Activated naive CD8-positive, alpha-beta T cell (primary cell): ENCODE measurements at regions not wholly inside any gene's neighbourhood (a gene's known extent, or its start where the extent isn't known, plus 50 kb on each side); places are given as distances from the start of the nearest gene placed in this dataset.

ENCODE experiments used
- H3K27ac Mint-ChIP-seq: one replicate; pipeline ENCODE4 v1.8.0; 2021; ENCODE audit warnings: mixed read lengths
- H3K27me3 Mint-ChIP-seq: one replicate; pipeline ENCODE4 v1.8.0; 2021; ENCODE audit warnings: mixed read lengths
- H3K36me3 Mint-ChIP-seq: one replicate; pipeline ENCODE4 v1.8.0; 2021; ENCODE audit warnings: mixed read lengths
- H3K4me1 Mint-ChIP-seq: one replicate; pipeline ENCODE4 v1.8.0; 2021; ENCODE audit warnings: low read depth, mixed read lengths
- H3K4me3 Mint-ChIP-seq: one replicate; pipeline ENCODE4 v1.8.0; 2021; ENCODE audit warnings: mild to moderate bottlenecking, mixed read lengths
- H3K9me3 Mint-ChIP-seq: one replicate; pipeline ENCODE4 v1.8.0; 2021; ENCODE audit warnings: low read depth, mixed read lengths

- no peak overlapping the region for H3K27ac Mint-ChIP-seq
- H3K27me3 Mint-ChIP-seq = peaks cover 5% of the 10 kb centered on the region
- H3K4me3 Mint-ChIP-seq = no peak overlapping the region
- no peaks in the 10 kb centered on the region for H3K4me1 Mint-ChIP-seq
- peaks cover 5% of the 10 kb centered on the region for H3K36me3 Mint-ChIP-seq
- peaks cover 11% of the 10 kb centered on the region for H3K9me3 Mint-ChIP-seq
Measured at GRCh38 chr10:10891124-10892082, 126.3 kb upstream of the CELF2 start.

DNA sequence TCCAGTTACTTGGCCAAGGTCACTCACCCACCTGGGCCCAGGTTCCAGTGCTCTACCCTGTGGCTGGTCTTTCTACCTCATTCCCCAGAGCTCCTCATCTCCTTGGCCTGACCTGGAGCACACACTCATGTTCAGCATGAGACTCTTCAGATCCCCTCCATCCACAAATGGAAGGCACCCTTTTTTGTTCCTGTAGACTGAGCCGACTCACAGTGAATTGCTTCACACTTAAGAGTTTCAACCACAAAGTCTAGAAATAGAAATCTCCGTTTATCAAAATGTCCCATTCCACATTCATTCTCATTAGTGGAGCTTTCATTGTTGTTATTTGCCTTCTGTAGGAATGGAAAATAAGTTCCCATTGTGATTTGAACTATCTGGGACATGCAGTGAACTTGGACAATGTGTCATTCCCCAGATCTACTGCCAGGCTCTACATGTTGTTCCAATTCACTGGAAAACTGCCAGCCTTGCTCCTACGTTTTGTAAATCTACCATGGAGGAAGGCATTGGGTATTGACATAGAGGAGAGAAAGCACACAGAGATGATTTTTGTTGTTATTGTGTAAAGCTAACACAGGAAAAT is 125.3 kb upstream of the CELF2 start:
- Mint-ChIP-seq H3K36me3 (peaks cover 5% of the 10 kb centered on the region), H3K4me3 (no peak overlapping the region), H3K4me1 (no peaks in the 10 kb centered on the region), H3K27me3 (peaks cover 5% of the 10 kb centered on the region), H3K27ac (no peak overlapping the region), H3K9me3 (peaks cover 11% of the 10 kb centered on the region)

GRCh38 chr10:10897400-10897799 is 120.3 kb upstream of the CELF2 start:
- Mint-ChIP-seq H3K4me1 (no peaks in the 10 kb centered on the region), H3K9me3 (peaks cover 11% of the 10 kb centered on the region), H3K4me3 (no peak overlapping the region), H3K36me3 (peaks cover 5% of the 10 kb centered on the region), H3K27me3 (peaks cover 1% of the 10 kb centered on the region), H3K27ac (no peak overlapping the region)

- peaks cover 1% of the 10 kb centered on the region for H3K27me3 Mint-ChIP-seq
- no peaks in the 10 kb centered on the region for H3K4me1 Mint-ChIP-seq
- H3K36me3 Mint-ChIP-seq = no peaks in the 10 kb centered on the region
- H3K9me3 Mint-ChIP-seq = no peaks in the 10 kb centered on the region
- no peak overlapping the region for H3K4me3 Mint-ChIP-seq
- no peak overlapping the region for H3K27ac Mint-ChIP-seq
Measured at GRCh38 chr10:10901906-10902305, 115.8 kb upstream of the CELF2 start.

GRCh38 chr10:10902951-10903350 is 114.7 kb upstream of the CELF2 start:
- H3K36me3 Mint-ChIP-seq = no peaks in the 10 kb centered on the region
- H3K27me3 Mint-ChIP-seq = peaks cover 1% of the 10 kb centered on the region
- H3K4me3 Mint-ChIP-seq = no peak overlapping the region
- H3K4me1 Mint-ChIP-seq = no peaks in the 10 kb centered on the region
- H3K9me3 Mint-ChIP-seq = no peaks in the 10 kb centered on the region
- no peak overlapping the region for H3K27ac Mint-ChIP-seq

- Mint-ChIP-seq H3K9me3 (no peaks in the 10 kb centered on the region), H3K36me3 (no peaks in the 10 kb centered on the region), H3K27me3 (peaks cover 1% of the 10 kb centered on the region), H3K27ac (no peak overlapping the region), H3K4me1 (no peaks in the 10 kb centered on the region), H3K4me3 (no peak overlapping the region)
Measured at GRCh38 chr10:10903620-10904019, 114.1 kb upstream of the CELF2 start.

GRCh38 chr10:10910634-10911033 is 107.0 kb upstream of the CELF2 start:
- no peak overlapping the region for H3K27ac Mint-ChIP-seq
- no peaks in the 10 kb centered on the region for H3K36me3 Mint-ChIP-seq
- H3K4me1 Mint-ChIP-seq = peaks cover 2% of the 10 kb centered on the region
- H3K9me3 Mint-ChIP-seq = no peaks in the 10 kb centered on the region
- H3K4me3 Mint-ChIP-seq = no peak overlapping the region
- peaks cover 11% of the 10 kb centered on the region for H3K27me3 Mint-ChIP-seq

GRCh38 chr10:10911035-10911434 is 106.6 kb upstream of the CELF2 start:
- no peaks in the 10 kb centered on the region for H3K36me3 Mint-ChIP-seq
- H3K9me3 Mint-ChIP-seq = no peaks in the 10 kb centered on the region

DNA sequence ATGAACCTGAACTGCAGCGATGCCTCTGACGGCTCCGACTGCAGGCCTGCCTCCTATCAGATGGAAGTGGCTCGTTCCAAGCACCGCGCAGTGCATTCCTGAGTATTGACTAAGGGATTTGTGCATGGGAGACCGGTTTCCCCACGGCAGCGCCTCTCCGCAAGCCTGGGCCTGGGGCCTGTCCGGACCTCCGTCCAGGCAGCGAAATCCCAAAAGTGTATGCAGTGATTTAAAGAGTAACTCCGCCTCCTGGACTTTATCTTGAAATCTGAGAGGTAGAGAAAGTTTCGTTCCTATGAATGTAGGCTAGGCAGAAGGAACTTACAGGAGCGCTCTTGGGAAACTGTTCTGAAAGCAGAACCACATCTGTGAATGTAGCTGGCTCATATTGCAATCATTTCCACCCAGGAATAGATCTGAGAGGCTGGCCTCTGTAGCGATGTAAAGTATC is 106.2 kb upstream of the CELF2 start:
- peaks cover 2% of the 10 kb centered on the region for H3K4me1 Mint-ChIP-seq
- H3K27me3 Mint-ChIP-seq = peaks cover 11% of the 10 kb centered on the region

More at GRCh38 chr10:10911035-10911434, 106.6 kb upstream of the CELF2 start:
- H3K4me3 Mint-ChIP-seq = no peak overlapping the region
- H3K4me1 Mint-ChIP-seq = peaks cover 2% of the 10 kb centered on the region
- peaks cover 11% of the 10 kb centered on the region for H3K27me3 Mint-ChIP-seq
- no peak overlapping the region for H3K27ac Mint-ChIP-seq

DNA sequence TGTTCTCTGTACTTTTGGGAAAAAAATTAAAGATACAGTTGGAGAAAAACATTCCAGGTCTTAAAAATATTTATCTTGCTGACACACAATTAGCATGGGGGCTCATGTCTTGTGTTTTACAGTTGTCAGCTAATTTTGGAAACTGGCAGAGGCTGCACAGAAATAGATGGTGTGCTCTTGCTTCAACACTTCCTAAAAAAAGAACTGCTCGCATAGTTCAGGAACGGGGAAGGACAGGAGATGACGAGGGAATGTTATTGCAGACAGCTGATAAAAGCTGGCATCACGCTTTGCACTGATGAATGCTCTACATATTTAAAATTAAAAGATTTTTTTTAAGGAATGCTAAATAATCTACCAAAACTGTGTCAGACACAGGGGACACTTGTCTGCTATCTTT is 103.5 kb upstream of the CELF2 start:
- H3K27ac Mint-ChIP-seq = no peak overlapping the region
- H3K36me3 Mint-ChIP-seq = no peaks in the 10 kb centered on the region
- no peak overlapping the region for H3K4me3 Mint-ChIP-seq
- peaks cover 2% of the 10 kb centered on the region for H3K4me1 Mint-ChIP-seq
- H3K27me3 Mint-ChIP-seq = peaks cover 11% of the 10 kb centered on the region
- H3K9me3 Mint-ChIP-seq = no peaks in the 10 kb centered on the region

More for the DNA sequence above, 106.2 kb upstream of the CELF2 start:
- no peak overlapping the region for H3K4me3 Mint-ChIP-seq
- H3K27ac Mint-ChIP-seq = no peak overlapping the region
- H3K36me3 Mint-ChIP-seq = no peaks in the 10 kb centered on the region
- H3K9me3 Mint-ChIP-seq = no peaks in the 10 kb centered on the region

- H3K4me3 Mint-ChIP-seq = no peak overlapping the region
- no peak overlapping the region for H3K27ac Mint-ChIP-seq
- no peaks in the 10 kb centered on the region for H3K36me3 Mint-ChIP-seq
- H3K27me3 Mint-ChIP-seq = peaks cover 7% of the 10 kb centered on the region
- peaks cover 2% of the 10 kb centered on the region for H3K4me1 Mint-ChIP-seq
- H3K9me3 Mint-ChIP-seq = no peaks in the 10 kb centered on the region
Measured at GRCh38 chr10:10915215-10915614, 102.5 kb upstream of the CELF2 start.

DNA sequence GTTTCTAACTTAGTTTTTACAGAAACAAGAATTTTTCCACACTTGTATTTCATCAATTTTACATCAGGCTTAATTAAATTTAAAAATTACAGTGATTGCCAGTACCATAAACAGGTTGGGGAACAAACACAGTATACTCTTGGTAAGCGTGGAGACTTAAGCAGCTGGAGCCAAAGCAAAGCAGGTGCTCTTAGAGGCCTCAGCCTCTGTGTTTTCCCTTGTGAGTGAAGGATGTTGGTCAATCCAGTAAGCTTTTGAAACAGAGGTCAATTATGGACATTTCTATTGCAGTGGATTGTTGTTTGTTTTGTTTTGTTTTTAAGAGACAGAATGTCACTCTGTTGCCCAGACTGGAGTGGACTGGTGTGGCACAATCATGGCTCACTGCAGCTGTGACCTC is 100.6 kb upstream of the CELF2 start:
- peaks cover 2% of the 10 kb centered on the region for H3K4me1 Mint-ChIP-seq
- no peaks in the 10 kb centered on the region for H3K36me3 Mint-ChIP-seq
- H3K27ac Mint-ChIP-seq = no peak overlapping the region
- no peaks in the 10 kb centered on the region for H3K9me3 Mint-ChIP-seq
- H3K27me3 Mint-ChIP-seq = peaks cover 8% of the 10 kb centered on the region
- no peak overlapping the region for H3K4me3 Mint-ChIP-seq

DNA sequence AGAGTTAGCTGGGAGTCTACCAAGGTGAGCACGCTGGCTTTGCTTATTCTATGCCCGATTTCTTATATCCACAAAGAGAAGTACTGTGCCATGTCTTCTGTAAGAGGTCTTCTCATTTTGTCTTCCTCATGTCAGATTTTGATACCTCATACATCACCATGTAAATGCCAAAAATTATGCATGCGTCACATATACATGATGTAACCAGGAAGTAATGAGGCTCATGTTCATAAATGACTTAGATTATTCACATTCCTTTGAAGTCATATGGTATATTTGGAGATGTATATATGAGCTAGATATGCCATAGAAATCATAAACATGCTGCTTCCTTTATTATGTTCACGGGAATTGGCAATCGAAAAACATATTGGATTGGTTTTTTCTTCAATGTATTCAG is 97.7 kb upstream of the CELF2 start:
- no peaks in the 10 kb centered on the region for H3K36me3 Mint-ChIP-seq
- peaks cover 3% of the 10 kb centered on the region for H3K27me3 Mint-ChIP-seq
- H3K27ac Mint-ChIP-seq = no peak overlapping the region
- H3K9me3 Mint-ChIP-seq = no peaks in the 10 kb centered on the region
- H3K4me3 Mint-ChIP-seq = no peak overlapping the region
- no peaks in the 10 kb centered on the region for H3K4me1 Mint-ChIP-seq

DNA sequence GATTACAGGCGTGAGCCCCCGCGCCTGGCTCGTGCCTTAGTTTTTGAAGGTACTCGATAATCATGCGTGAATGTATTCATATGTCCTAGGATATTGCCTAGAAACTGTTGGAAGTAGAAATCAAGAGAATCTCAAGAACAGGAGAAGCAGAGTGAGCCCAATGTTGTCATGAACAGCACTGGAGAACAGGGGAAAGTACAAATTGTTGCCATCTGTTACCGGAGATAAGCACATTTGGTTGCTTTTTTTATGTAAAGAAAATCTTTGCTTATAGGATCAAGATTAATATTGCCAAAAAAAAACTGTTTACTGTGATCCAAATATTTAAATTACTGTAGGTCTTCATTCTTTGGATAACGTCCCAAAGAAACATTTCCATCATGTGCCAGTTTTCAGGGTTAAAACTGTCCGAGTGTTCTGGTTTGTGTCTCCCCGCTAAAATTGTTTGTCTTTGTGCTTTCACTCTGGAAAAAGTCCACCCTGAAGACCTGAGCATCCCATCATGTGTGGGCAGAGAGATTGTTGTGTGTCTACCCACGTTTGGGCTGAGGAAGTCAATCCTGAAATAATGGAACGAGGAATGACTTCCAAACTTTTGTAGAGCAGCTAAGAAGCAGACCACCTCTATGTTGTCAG is 95.7 kb upstream of the CELF2 start:
- H3K4me1 Mint-ChIP-seq = no peaks in the 10 kb centered on the region
- no peak overlapping the region for H3K4me3 Mint-ChIP-seq
- peaks cover 3% of the 10 kb centered on the region for H3K27me3 Mint-ChIP-seq
- H3K9me3 Mint-ChIP-seq = no peaks in the 10 kb centered on the region
- no peak overlapping the region for H3K27ac Mint-ChIP-seq
- H3K36me3 Mint-ChIP-seq = no peaks in the 10 kb centered on the region

DNA sequence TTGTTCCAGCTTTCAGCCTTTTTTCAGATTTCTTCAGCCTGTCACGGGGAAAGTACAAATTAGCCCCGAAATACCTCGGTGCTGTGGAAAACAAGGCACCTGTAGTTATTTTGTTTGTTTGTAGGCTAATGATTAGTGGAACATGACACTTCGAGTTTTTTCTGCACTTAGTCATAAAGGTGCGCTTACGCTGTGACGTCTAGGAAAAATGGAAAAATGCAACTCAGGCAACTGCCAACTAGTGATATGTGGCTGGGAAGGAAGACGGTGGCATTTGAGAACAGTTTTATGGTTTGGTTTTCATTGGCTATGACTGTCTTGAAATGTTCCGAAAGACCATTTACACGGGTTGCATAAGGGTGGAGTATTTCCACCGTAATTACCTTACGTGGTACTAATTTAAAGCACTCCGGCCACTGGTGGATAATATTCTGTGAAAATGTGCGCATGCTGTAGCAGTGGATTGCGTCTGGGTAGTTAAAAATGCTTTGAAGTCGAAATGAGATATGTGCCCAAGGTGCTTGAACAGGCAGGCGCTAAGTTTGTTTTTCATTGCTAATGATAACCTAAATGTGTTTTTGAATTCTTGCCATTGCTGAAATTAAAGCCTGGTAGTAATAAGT is 94.5 kb upstream of the CELF2 start:
- no peak overlapping the region for H3K27ac Mint-ChIP-seq
- H3K9me3 Mint-ChIP-seq = no peaks in the 10 kb centered on the region
- peaks cover 3% of the 10 kb centered on the region for H3K27me3 Mint-ChIP-seq
- H3K4me1 Mint-ChIP-seq = no peaks in the 10 kb centered on the region
- H3K36me3 Mint-ChIP-seq = no peaks in the 10 kb centered on the region
- no peak overlapping the region for H3K4me3 Mint-ChIP-seq
